ENCODE measurements at regions not wholly inside any gene's neighbourhood (a gene's known extent, or its start where the extent isn't known, plus 50 kb on each side); places are given as distances from the start of the nearest gene placed in this dataset.

GRCh38 chr12:113658006-113658655, 186.5 kb upstream of the LHX5 start:
- no peaks in the 10 kb centered on the region for H3K4me1 ChIP-seq (ENCODE audit: control insufficient read depth in 2 of 3, insufficient read depth in 2 of 3, low read depth in 1 of 3, low read length in 3 of 3)
- intact Hi-C loops (cut with DNase I) = no loop called here
- no peak overlapping the region for H3K27ac ChIP-seq (ENCODE audit: low read depth in 2 of 2, low read length in 2 of 2)
- no peak overlapping the region for H3K9ac ChIP-seq (ENCODE audit: low read length in 3 of 3)
- TF ChIP-seq CTCF (IDR thresholded peaks at IDR 0.05; ENCODE audit: borderline replicate concordance, extremely low read depth, insufficient read depth) = no peak
- FAIRE-seq = no peak
- no peak overlapping the region for H3K4me3 ChIP-seq (ENCODE audit: low read length in 3 of 3)
- peaks cover 0 to 14% (median 0%) of the 10 kb centered on the region in 3 donors for H3K9me3 ChIP-seq (ENCODE audit: control insufficient read depth in 2 of 3, insufficient read depth in 1 of 3, low read length in 3 of 3)
- no peaks in the 10 kb centered on the region for H3K27me3 ChIP-seq (ENCODE audit: control insufficient read depth, insufficient read depth, low read length)
- no peak for DNase-seq
- H3K36me3 ChIP-seq (ENCODE audit: control insufficient read depth in 2 of 3, insufficient read depth in 3 of 3, low read length in 3 of 3) = no peaks in the 10 kb centered on the region

- Histone ChIP-seq H3K27ac (ENCODE audit: low read depth in 2 of 2, low read length in 2 of 2) (no peak overlapping the region), H3K4me1 (ENCODE audit: control insufficient read depth in 2 of 3, insufficient read depth in 2 of 3, low read depth in 1 of 3, low read length in 3 of 3) (no peaks in the 10 kb centered on the region), H3K9ac (ENCODE audit: low read length in 3 of 3) (no peak overlapping the region), H3K36me3 (ENCODE audit: control insufficient read depth in 2 of 3, insufficient read depth in 3 of 3, low read length in 3 of 3) (no peaks in the 10 kb centered on the region), H3K9me3 (ENCODE audit: control insufficient read depth in 2 of 3, insufficient read depth in 1 of 3, low read length in 3 of 3) (peaks cover 0 to 14% (median 0%) of the 10 kb centered on the region in 3 donors), H3K4me3 (ENCODE audit: low read length in 3 of 3) (no peak overlapping the region), H3K27me3 (ENCODE audit: control insufficient read depth, insufficient read depth, low read length) (no peaks in the 10 kb centered on the region)
- intact Hi-C loops (cut with DNase I) = no loop called here
- TF ChIP-seq CTCF (IDR thresholded peaks at IDR 0.05; ENCODE audit: borderline replicate concordance, extremely low read depth, insufficient read depth) = no peak
- FAIRE-seq (no peak), DNase-seq (no peak)
Observed at GRCh38 chr12:113655919-113656318, 184.2 kb upstream of the LHX5 start.

- no peak overlapping the region for H3K27ac ChIP-seq (ENCODE audit: low read depth in 2 of 2, low read length in 2 of 2)
- H3K4me1 ChIP-seq (ENCODE audit: control insufficient read depth in 2 of 3, insufficient read depth in 2 of 3, low read depth in 1 of 3, low read length in 3 of 3) = no peaks in the 10 kb centered on the region
- H3K36me3 ChIP-seq (ENCODE audit: control insufficient read depth in 2 of 3, insufficient read depth in 3 of 3, low read length in 3 of 3) = no peaks in the 10 kb centered on the region
- FAIRE-seq = no peak
- H3K4me3 ChIP-seq (ENCODE audit: low read length in 3 of 3) = no peak overlapping the region
- no peak overlapping the region for H3K9ac ChIP-seq (ENCODE audit: low read length in 3 of 3)
- TF ChIP-seq CTCF (IDR thresholded peaks at IDR 0.05; ENCODE audit: borderline replicate concordance, extremely low read depth, insufficient read depth) = no peak
- no peaks in the 10 kb centered on the region for H3K27me3 ChIP-seq (ENCODE audit: control insufficient read depth, insufficient read depth, low read length)
- intact Hi-C loops (cut with DNase I) = no loop called here
- peaks cover 0 to 14% (median 0%) of the 10 kb centered on the region in 3 donors for H3K9me3 ChIP-seq (ENCODE audit: control insufficient read depth in 2 of 3, insufficient read depth in 1 of 3, low read length in 3 of 3)
- DNase-seq = no peak
Observed at GRCh38 chr12:113655479-113655878, 183.8 kb upstream of the LHX5 start.

- intact Hi-C loops (cut with DNase I) = no loop called here
- no peak overlapping the region for H3K4me3 ChIP-seq (ENCODE audit: low read length in 3 of 3)
- no peak overlapping the region for H3K9ac ChIP-seq (ENCODE audit: low read length in 3 of 3)
- peaks cover 0 to 12% (median 0%) of the 10 kb centered on the region in 3 donors for H3K9me3 ChIP-seq (ENCODE audit: control insufficient read depth in 2 of 3, insufficient read depth in 1 of 3, low read length in 3 of 3)
- H3K27ac ChIP-seq (ENCODE audit: low read depth in 2 of 2, low read length in 2 of 2) = no peak overlapping the region
- no peak for TF ChIP-seq CTCF (IDR thresholded peaks at IDR 0.05; ENCODE audit: borderline replicate concordance, extremely low read depth, insufficient read depth)
- FAIRE-seq (no peak), DNase-seq (no peak)
- no peaks in the 10 kb centered on the region for H3K27me3 ChIP-seq (ENCODE audit: control insufficient read depth, insufficient read depth, low read length)
- H3K4me1 ChIP-seq (ENCODE audit: control insufficient read depth in 2 of 3, insufficient read depth in 2 of 3, low read depth in 1 of 3, low read length in 3 of 3) = no peaks in the 10 kb centered on the region
- H3K36me3 ChIP-seq (ENCODE audit: control insufficient read depth in 2 of 3, insufficient read depth in 3 of 3, low read length in 3 of 3) = no peaks in the 10 kb centered on the region
Observed at GRCh38 chr12:113651662-113652061, 180.0 kb upstream of the LHX5 start.

Data from kidney (tissue), 13 donors.